ENCODE measurements at regions not wholly inside any gene's neighbourhood (a gene's known extent, or its start where the extent isn't known, plus 50 kb on each side); places are given as distances from the start of the nearest gene placed in this dataset.

DNA sequence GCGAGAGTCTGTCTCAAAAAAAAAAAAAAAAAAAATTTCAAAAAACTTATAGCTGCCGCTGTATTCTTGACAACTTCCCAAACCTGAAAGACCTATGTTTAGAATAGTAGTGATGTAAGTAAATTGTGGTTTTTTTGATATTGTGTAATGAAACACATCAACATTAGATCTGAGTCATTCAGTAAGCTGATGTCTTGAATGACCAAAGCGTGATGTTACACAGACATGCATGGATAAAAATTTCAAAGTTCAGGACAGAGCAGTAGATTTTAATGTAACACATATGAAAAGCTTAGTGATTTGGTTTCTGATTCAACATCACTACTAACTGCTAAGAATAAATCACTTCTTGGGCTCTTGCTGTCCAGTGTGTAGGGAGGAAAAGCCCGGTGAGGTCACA, 69.3 kb upstream of the MEX3C start:
- TF ChIP-seq POLR2AphosphoS5 (IDR thresholded peaks at IDR 0.05): no peak
- TF ChIP-seq POLR2A (IDR thresholded peaks at IDR 0.05): no peak
- TF ChIP-seq, protein P1, sequence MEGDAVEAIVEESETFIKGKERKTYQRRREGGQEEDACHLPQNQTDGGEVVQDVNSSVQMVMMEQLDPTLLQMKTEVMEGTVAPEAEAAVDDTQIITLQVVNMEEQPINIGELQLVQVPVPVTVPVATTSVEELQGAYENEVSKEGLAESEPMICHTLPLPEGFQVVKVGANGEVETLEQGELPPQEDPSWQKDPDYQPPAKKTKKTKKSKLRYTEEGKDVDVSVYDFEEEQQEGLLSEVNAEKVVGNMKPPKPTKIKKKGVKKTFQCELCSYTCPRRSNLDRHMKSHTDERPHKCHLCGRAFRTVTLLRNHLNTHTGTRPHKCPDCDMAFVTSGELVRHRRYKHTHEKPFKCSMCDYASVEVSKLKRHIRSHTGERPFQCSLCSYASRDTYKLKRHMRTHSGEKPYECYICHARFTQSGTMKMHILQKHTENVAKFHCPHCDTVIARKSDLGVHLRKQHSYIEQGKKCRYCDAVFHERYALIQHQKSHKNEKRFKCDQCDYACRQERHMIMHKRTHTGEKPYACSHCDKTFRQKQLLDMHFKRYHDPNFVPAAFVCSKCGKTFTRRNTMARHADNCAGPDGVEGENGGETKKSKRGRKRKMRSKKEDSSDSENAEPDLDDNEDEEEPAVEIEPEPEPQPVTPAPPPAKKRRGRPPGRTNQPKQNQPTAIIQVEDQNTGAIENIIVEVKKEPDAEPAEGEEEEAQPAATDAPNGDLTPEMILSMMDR (IDR thresholded peaks at IDR 0.05): no peak

DNA sequence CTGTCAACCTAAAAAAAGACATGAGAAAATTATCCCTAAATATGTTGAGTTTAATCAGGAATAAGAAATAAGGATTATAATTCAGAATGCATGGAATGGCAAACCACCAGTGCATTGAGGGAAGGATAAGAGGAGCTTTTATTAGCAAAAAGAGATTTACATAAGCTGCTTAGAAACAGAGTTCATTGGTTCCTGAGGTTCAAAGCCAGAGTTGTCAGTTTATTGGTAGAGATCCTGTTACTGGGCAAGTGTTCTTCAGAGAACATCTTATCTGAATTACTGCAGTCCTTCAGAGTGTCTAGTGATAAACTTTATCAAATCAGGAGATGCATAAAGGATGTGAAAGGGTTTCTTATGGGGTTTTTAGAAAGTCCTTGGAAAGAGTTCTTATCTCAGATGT, 76.0 kb upstream of the MEX3C start:
- TF ChIP-seq POLR2A (IDR thresholded peaks at IDR 0.05): no peak
- intact Hi-C loops (cut with DNase I): no loop called here
- no peaks in the 10 kb centered on the region for H3K4me1 ChIP-seq (replicated peaks)

More for the DNA sequence above, 69.3 kb upstream of the MEX3C start:
- no peaks in the 10 kb centered on the region for H3K4me1 ChIP-seq (replicated peaks)
- no peak overlapping the region for H3K27ac ChIP-seq
- H3K4me3 ChIP-seq: no peak overlapping the region
- no peak for DNase-seq (ENCODE audit: low spot score)
- no peaks in the 10 kb centered on the region for H3K9me3 ChIP-seq
- WGBS: 83% methylated on average over 4 of the region's 4 CpGs
- no peaks in the 10 kb centered on the region for H3K36me3 ChIP-seq
- H3K27me3 ChIP-seq (replicated peaks; ENCODE audit: insufficient read depth): no peaks in the 10 kb centered on the region
- intact Hi-C loops (cut with DNase I): no loop called here

DNA sequence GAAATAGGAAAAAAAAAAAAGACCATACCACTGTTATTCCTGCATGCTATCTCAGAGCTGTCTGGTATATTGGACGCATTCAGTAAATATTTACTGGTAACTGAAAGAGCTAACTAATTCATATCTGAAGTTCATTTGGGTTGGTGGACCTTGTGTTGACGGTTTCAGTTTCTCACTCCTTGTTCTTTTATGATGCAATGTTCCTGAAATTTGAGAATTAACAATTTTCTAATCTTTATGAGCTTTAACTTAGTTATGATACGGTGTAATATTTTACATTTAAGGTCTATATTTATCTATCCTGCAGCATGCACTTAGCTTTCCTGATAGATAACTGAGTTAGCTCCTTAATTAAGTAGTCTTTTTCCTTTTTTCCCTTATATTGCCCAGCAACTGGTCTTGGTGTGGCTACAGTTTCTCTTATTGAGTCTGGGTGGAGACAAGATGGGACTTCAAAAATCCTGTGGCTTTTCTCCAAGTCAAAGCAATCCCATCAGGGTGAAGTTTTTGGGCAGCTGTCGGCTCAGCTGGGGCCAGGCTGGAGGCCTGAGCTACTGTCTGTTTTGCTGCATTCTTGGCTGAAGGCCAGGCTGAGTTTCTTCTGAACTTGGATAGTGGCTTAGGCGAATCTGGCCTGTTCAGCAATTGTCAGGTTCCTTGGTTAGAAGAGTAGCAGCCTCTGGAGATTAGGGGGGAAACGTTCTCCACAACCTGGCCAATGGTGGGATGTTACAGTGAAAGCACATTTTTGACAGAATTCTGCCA, 78.4 kb upstream of the MEX3C start:
- intact Hi-C loops (cut with DNase I): no loop called here
- Histone ChIP-seq H3K9me3 (no peaks in the 10 kb centered on the region), H3K27ac (no peak overlapping the region), H3K27me3 (replicated peaks; ENCODE audit: insufficient read depth) (no peaks in the 10 kb centered on the region), H3K4me3 (no peak overlapping the region), H3K36me3 (no peaks in the 10 kb centered on the region), H3K4me1 (replicated peaks) (no peaks in the 10 kb centered on the region)
- no peak for DNase-seq (ENCODE audit: low spot score)
- TF ChIP-seq POLR2A (IDR thresholded peaks at IDR 0.05) (no peak), POLR2AphosphoS5 (IDR thresholded peaks at IDR 0.05) (no peak)
- TF ChIP-seq, protein P1 (IDR thresholded peaks at IDR 0.05): no peak
- WGBS: 48% methylated on average over 6 of the region's 6 CpGs

More for the DNA sequence above, 76.0 kb upstream of the MEX3C start:
- Histone ChIP-seq H3K27ac (no peak overlapping the region), H3K9me3 (no peaks in the 10 kb centered on the region), H3K27me3 (replicated peaks; ENCODE audit: insufficient read depth) (no peaks in the 10 kb centered on the region), H3K36me3 (no peaks in the 10 kb centered on the region), H3K4me3 (no peak overlapping the region)
- DNase-seq (ENCODE audit: low spot score): no peak

DNA sequence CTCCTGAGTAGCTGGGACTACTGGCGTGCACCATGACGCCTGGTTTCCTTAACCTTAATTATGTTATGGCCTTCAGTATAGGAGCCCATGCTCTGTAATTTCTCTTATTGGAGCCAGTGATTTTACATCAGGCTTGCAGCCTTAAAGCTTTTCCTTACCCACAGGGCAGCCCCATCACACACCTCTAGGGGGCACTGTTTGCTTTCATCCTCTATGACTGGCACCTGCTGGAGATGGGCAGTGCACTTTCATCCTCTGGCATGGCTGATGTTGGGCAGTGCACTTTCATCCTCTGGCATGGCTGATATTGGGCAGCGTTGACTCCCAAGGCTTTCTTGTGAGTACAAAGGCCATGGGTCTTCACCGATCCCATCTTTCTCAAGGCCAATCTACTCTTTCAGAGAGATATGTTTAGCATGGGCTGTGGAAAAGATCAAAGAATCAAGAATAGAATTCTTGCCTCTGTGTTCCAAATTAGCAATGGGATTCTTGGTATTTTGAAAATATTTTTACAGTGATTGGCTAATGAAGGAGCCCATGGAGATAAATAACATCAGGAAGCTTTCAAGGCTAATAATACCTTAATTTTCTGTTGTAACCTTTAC, 80.7 kb upstream of the MEX3C start:
- DNase-seq (ENCODE audit: low spot score): no peak
- intact Hi-C loops (cut with DNase I): no loop called here
- Histone ChIP-seq H3K4me1 (replicated peaks) (no peaks in the 10 kb centered on the region), H3K4me3 (no peak overlapping the region), H3K36me3 (no peaks in the 10 kb centered on the region), H3K27me3 (replicated peaks; ENCODE audit: insufficient read depth) (no peaks in the 10 kb centered on the region), H3K27ac (no peak overlapping the region), H3K9me3 (no peaks in the 10 kb centered on the region)
- TF ChIP-seq, protein P1 (IDR thresholded peaks at IDR 0.05): peak in 1 of 4 experiments; percentile 20
- no peak for TF ChIP-seq POLR2AphosphoS5 (IDR thresholded peaks at IDR 0.05)
- TF ChIP-seq POLR2A (IDR thresholded peaks at IDR 0.05): no peak
- WGBS: 71% methylated on average over 4 of the region's 4 CpGs

DNA sequence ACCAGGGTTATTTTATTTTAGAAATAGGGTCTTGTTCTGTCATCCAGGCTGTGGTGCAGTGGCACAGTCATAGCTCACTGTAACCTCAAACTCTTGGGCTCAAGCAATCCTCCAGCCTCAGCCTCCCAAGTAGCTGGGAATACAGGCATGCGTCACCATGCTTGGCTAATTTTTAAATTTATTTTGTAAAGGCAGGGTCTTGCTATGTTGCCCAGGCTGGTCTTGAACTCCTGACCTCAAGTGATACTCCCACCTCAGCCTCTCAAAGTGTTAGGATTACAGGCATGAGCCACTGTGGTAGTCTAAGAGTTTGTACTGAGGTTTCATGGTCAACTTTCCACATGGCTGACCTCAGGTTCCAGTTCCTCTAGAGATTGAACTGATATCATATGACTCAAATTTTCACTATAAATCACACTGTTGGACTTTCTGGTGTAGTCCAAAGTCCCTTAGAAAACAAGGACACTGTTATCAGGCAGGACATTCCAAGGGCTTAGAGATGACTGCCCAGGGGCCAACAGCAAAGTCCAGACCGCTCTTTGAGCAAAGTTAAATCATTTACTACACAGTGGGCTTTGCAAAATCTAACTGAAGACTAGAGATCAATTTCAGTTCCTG, 82.0 kb upstream of the MEX3C start:
- H3K36me3 ChIP-seq: no peaks in the 10 kb centered on the region
- no peak overlapping the region for H3K4me3 ChIP-seq
- TF ChIP-seq POLR2A (IDR thresholded peaks at IDR 0.05) (no peak), POLR2AphosphoS5 (IDR thresholded peaks at IDR 0.05) (no peak)
- TF ChIP-seq, protein P1 (IDR thresholded peaks at IDR 0.05): no peak
- H3K27me3 ChIP-seq (replicated peaks; ENCODE audit: insufficient read depth): no peaks in the 10 kb centered on the region
- intact Hi-C loops (cut with DNase I): no loop called here
- no peak for DNase-seq (ENCODE audit: low spot score)
- H3K27ac ChIP-seq: no peak overlapping the region
- H3K4me1 ChIP-seq (replicated peaks): no peaks in the 10 kb centered on the region
- no peaks in the 10 kb centered on the region for H3K9me3 ChIP-seq
- 91% methylated on average over 2 of the region's 2 CpGs for whole genome bisulfite sequencing
